ENCODE measurements at regions not wholly inside any gene's neighbourhood (a gene's known extent, or its start where the extent isn't known, plus 50 kb on each side); places are given as distances from the start of the nearest gene placed in this dataset.
A peak's percentile ranks its signal among the peaks of the same experiment; 100 is the strongest.
"Not testable (repeated sequence)": the region's sequence is repeated elsewhere in the genome, so short reads cannot be mapped to it uniquely, and the experiment has no call there.

DNA sequence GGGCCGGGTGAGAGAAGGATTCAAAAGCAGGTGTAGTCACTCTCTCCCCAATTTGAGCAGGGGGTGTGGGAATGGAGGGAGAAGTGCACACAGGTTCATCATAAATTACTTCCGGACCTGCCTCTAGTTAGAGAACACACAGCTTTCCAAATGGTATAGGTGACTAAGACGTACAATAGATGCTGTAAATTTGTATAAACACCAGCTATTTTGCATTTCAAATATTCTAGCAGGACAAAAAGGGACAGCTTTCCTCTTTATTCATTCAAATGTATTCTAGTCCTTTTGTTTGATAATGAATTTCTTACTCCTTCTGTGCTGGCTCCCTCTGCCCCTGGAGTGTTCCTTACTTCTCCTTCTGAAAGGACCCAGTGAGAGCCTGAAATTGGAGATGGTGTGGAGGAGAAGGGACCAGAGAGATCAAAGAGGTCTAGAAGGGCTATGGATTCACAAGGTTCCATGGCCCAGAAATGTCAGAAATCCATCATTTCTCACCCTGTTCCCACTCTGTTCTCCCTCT is 53.2 kb upstream of the SH3BP4 start:
- DNase-seq = no peak

DNA sequence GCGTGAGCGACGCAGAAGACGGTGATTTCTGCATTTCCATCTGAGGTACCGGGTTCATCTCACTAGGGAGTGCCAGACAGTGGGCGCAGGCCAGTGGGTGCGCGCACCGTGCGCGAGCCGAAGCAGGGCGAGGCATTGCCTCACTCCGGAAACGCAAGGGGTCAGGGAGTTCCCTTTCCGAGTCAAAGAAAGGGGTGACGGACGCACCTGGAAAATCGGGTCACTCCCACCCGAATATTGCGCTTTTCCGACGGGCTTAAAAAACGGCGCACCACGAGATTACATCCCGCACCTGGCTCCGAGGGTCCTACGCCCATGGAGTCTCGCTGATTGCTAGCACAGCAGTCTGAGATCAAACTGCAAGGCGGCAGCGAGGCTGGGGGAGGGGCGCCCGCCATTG is 63.4 kb upstream of the SH3BP4 start:
- DNase-seq = not testable (repeated sequence)

DNA sequence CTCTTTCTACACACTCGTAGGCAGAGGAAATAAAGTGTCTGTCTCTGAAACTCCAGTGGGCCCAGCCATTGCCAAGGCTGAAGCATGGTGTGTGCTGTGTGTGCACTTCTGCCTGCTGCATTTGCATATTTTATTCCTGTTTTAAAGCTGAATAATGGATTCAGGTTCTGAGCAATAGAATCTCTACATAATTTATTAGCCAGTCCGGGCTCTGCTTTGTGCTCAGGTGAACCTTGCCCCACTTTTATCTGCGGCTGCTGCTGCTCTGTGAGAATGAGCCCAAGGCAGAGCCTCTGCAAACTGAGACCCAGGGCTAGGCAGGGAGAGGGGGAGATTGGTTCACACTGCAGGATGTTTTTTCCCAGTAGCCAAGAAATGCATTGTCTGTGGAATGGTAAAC is 64.6 kb upstream of the SH3BP4 start:
- DNase-seq = no peak

DNA sequence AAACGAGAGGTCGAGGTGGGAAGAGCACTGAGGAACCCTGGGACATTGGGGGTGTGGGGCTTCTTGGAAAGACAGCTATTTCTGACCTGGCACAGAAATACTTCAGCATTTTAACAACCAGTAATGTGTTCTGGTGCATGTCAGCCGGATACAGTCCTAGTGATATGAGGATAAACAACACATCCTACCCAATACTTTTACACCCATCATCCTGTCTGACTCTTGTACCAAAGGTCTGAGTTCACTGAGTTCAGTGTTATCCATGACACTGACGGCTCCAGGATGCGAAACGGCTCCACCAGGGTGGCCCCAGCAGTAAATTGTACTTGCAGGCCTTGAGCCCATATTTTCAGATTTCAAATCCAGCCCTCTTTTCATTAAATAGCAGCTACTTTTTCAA is 65.9 kb upstream of the SH3BP4 start:
- no peak for DNase-seq

DNA sequence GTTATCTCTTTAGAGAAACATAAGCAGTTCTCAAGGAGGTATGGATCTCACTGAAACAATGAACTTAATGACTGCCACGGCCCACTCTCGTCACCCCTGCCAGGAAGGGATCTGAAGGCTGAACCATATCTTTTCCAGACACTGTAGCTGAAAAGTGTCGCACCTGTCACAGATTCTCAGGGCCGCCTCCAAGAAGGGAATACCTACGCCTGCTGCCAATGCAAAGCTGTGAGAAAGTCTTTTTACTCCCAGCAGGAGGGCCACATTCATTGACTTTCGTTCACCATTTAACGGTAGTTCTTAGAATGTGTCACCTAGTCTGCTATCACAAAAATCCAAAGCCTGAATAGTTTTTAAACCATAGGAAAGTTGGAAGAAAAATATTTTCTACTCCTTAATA is 66.7 kb upstream of the SH3BP4 start:
- no peak for DNase-seq

DNA sequence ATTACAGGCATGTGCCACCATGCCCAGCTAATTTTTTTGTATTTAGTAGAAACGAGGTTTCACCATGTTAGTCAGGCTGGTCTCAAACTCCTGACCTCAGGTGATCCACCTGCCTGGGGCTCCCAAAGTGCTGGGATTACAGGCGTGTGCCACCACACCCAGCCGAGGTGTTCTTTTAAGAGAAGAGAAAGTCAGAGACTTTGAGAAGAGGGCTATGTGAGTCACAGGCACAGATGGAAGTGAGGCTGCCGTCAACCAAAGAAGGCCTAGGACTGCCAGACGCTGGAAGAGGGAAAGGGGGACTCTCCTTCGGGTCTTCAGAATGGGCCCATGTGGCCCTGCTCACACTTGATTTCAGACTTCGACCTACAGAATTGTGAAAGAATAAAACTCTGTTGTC is 67.2 kb upstream of the SH3BP4 start:
- DNase-seq = no peak

DNA sequence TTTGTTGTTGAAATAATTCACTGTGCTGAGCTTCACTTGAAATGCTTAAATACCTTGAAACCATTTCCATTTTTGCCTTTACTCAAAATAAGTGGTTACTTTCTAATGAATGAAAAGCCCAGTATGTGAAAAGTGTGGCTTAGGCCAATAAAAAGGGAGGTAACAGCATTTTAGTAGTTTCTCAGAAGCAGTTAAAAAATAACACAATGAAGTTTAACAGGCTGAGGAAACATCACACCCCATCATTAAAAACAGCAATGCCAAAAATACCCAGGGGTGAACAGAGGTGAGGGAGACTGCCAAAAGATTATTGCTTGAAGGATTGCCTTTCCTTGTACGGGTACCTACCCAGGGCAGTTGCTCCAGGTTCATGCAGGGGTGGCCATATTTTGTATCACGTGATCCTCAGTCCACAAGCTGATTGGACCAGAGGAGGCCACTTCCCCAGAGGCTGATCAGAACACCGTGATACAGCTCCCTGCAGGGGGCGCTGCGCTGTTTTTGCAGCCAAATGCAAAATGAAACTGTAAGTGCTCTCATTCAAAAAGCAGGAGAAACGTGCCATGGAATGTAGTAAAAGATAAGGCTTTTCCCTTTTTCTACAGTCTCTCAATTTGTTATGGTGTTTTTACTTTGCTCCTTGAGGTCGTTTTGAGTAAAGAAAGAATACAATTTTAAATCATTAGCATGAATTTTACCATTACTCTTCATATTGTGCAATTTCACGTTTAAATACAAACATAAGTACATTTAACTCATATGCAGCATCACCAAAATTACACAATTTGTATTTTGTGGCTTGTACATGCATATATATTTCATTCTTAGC is 70.2 kb upstream of the SH3BP4 start:
- DNase-seq = peak; percentile 97

DNA sequence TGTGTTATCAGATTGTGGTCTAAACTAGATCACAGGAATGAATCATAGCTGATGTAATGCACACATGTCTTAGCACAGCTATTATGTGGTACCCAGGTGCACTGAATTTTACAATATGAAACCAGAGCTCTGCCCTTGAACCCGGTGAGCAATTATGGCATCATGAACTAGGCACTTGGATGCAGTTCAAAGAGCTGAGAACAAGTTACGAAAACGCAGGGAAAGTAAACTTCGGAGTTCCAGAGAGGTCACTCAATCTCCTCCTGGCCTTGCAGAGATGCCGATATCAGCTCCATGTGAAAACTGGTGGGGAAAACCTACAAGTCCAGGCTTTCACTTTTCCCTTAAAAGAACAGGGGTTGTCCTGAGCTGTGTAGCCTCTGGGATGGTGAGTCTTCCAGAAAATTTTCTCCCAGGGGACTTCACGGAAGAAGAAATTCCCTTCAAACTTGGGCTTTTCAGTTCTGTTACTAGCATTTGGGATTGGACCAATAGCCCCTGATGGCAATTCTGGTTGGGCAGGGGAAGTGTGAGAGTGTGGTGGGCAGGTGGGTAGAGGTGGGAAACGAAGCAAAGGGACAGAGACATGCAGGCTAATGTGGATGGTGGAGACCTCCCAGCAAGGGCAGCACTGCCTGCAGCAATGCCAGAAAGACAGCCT is 71.1 kb upstream of the SH3BP4 start:
- DNase-seq = peak; percentile 8

DNA sequence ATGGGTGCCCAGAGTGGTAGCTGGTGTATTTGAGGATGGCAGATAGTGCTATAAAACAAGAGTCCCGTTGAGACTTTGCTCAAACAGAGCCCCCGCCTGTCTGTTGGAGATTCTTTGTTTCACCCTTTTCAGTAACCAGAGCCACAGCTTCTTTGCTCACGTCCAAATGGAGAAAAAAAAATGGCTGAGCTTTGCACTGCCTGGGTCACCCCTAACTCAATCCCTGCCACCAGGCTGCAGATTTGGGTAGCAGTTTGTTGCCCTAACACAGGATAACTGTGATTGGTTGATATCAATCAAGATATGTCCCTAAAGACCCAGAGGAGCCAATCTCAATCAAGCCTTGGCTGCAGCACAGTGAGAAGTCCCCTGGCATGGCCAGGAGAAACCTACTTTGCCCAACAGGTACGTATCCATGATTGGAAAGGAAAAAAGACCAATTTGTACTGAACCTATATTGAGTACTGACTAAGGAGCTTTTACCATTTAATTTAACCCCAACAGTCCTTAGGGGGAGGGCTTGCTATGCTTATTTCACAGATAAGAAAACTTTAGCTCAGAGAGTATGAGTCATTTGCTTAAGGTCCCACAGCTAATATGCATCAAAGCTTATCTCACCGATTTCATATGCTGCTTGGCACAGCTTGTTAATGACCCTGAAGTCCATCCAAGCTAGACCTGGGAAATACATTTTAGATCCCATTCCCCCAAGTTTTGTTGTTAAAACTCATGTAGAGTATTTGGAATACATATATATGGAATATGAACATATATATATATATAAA is 72.0 kb upstream of the SH3BP4 start:
- DNase-seq = no peak

DNA sequence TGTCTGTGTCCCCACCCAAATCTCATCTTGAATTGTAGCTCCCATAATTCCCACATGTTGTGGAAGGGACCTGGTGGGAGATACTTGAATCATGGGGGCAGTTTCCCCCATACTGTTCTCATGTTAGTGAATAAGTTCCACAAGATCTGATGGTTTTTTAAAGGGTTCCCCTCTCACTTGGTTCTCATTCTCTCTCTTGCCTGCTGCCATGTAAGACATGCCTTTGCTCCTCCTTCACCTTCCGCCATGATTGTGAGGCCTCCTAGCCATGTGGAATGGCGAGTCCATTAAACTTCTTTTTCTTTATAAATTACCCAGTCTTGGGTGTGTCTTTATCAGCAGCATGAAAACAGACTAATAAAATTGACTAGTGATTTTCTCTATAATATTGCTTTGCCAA is 75.2 kb upstream of the SH3BP4 start:
- not testable (repeated sequence) for DNase-seq

DNA sequence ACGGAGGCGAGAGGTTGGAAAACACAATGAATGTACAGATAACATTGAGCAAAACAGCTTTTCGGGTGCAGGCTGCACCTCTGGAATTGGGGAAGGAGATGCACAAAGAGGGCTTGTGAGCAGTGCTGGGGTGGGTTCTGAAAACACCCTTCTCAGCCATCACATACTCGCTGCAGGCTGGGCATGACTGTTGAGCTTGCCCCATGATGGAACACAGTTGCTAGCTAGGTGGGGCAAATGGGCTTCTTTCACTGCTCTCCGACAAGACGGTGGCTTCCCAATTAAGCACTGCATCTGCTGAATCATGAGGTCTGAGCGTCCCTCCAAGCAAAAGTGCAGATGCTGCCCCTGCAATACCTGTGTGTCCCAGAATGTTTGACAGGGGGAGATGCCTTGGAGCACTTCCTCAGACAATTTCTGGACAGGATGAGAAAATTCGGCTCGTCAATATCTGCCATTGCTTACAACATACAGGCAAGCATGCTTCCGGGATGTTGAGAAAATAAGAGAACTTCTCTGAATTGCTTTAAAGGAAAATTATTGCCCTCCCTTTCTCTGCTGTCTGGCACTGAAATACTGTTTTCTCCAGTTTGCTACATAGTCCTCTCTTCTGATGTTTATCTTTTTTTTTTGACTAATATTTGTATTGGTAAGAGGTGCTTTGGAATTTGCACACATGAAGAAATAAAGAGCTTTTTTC is 77.3 kb upstream of the SH3BP4 start:
- no peak for DNase-seq

DNA sequence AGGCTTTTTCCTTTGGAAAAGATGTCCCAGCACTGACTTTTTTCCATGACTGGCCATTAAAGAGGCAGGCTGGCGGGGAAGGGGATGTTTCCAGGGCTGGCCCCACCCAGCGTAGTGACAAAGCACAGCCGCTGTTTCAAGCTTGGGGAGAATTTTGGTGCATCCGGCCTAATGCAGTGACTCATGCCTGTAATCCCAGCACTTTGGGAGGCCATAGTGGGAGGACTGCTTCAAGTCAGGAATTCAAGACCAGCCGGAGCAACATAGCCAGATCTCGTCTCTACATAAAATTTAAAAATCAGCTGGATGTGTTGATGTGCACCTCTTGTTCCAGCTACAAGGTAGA is 78.0 kb upstream of the SH3BP4 start:
- DNase-seq = no peak

DNA sequence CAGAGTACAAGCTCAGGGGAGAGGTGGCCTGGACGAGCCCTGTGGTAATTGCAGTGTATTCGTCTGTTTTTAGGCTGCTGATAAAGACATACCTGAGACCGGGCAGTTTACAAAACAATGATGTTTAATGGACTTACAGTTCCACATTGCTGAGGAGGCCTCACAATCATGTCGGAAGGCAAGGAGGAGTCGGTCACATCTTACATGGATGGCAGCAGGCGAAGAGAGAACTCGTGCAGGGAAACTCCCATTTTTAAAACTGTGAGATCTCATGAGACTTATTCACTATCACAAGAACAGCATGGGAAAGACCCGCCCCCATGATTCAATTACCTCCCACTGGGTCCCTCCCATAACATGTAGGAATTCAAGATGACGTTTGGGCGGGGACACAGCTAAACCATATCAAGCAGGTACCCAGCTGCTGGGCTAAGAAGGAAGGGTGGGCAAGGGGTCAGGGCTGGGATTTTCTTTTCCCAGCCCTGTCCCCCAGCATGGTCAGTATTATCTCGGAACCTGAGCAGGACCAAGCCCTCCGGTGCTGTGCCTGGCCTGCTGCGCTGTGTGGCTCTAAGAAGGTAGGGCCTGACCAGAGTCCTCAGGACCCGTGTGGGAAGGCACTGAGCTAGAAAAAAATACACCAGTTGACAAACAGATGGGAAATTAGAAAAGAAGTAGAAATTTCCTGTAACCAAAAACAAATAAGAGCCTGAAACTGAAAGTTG is 78.6 kb upstream of the SH3BP4 start:
- DNase-seq = no peak

DNA sequence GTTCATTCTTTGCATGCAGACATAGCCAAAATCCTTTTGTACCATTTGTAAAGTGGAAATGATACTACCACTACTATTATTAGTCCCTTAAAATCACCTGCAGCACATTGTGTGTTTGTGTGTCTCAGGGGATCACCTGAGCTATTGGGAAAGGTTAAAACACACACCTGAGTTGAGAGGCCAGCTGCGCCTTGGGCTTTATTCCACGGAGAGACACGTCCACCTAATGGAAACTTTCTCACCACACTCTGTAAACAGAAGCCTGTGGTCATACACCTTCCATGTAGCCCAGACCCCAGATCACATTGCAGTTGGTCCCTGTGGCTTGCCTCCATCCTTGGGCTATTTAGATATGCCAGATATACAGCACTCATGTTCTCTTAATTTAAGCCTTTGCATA is 81.8 kb upstream of the SH3BP4 start:
- DNase-seq = no peak

DNA sequence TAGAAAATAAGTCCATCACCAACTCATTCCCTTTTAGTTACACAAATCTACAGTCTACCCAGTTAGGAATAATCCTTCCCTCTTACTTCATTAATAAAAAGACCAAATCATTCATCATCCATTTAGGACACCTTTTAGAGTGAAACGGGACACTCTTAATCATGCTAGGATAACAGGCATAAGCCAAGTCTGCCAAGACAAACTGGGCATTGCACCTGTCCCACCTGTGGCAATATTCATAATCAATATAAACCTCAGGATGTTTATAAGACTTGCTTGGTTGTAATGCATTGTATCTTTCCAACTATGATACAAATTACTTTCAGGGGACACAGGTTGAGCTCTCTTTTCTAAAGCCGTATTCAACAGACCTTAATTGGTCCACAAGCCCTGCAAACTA is 82.7 kb upstream of the SH3BP4 start:
- DNase-seq = no peak

DNA sequence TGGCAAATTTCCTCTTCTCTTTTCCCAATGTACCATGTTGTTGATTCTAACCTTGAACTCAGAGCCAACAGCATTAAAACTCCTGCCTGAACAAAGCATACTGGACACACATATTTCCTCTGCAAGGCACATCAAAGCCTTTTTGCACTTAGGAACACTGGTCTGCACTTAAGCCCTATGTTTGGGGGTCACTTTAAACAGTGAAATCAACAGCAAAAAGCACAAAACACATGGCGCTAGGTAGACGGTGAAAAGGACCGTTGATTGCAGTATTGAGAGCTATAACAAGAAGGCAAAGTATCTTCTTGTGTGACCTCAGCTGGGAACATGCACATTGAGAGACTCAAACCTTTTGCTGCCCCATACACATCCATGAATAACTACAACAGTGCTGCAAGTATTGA is 83.9 kb upstream of the SH3BP4 start:
- no peak for DNase-seq

DNA sequence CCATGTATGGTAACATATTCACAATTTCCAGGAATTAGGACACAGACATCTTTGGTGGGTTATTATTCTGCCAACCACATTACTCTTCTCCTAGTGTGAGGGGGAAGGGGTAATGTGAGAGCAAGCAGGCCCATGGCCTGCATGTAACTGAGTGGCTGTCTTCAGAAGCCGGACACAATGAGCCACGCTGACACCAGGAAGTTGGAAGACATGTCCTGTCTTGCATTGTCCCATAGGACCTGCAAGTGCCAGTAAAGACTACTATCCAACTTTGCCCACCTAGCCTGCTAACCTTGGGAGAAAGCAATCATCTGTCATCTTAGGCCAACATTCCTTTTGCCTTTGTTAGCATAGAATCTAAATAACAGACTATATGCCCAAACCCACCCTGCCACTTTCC is 86.2 kb upstream of the SH3BP4 start:
- no peak for DNase-seq

DNA sequence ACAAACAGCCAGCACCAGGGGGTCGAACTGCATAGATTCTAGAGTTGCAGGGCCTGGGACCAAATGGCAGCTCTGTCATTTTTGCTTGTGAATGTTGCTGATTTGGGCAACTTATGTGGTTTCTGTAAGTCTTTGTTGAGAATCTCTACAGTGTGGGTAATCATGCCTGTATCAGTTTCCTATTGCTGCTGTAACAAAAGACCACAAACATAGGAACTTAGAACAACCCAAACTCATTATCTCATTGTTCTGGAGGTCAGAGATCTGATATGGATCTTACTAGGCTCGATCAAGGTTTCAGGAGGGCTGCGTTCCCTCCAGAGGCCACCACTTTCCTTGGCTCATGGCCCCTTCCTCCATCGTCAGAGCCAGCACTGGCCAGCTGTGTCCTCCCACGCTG is 86.8 kb upstream of the SH3BP4 start:
- DNase-seq = no peak

DNA sequence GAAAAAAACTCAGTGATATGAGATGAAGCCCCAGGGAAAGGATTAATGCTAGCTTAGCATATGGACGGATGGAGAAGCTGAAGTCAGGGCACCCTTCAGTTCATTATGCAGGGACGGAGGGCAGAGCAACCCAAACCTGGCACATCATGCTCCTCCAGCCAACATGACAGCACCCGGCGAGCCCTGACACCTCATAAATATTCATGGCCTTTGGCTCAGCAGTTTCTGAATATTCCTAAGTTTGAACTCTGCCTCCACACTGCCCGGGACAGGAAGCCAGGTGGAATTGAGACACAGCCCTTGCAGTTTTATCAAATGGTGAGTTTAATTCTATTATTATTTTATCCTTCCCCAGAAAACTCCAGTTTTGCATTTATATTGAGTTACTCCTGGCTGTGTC is 87.3 kb upstream of the SH3BP4 start:
- DNase-seq = no peak

DNA sequence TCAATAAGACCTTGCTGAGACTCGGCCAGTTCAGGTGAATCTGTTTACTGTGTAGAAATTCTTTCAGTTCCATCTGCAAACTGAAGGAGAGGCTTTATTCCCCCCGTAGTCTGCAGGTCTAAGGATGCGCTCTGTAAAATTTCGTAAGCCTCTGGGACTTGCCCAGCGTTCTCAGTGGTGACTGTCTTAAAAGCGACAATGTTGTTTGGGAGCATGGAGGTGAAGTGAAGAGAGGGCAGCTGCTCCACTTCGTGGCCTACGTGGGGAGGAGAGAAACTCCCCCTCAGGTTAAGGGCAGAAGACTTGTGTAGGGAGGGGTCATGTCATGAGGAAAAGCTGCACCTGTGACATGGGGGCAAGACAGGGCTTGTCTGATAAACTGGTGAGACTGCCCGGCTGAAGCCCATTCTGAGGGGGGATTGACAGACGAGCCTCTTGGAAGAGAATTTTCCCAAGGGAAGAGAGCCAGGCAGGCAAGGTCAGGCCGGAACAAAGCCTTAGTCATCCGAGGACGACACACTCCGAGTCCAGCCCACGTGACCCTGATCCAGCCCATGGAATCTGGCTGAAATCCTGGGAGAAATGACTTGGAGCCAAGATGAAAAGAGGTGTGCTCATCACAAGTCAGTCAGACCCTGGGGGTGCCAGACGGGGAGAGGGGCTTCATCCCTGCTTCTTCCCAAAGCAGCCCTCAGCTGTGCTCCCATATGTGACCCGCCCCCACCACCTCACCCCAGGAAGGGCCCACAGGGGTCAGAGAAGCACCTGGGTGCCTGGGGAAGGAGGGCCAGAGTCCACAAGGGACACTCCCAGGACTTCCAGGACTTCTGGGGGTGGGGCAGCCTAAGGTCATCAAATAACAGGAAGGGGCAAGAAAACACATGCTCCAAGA is 88.5 kb upstream of the SH3BP4 start:
- DNase-seq = no peak
